ENCODE measurements at regions not wholly inside any gene's neighbourhood (a gene's known extent, or its start where the extent isn't known, plus 50 kb on each side); places are given as distances from the start of the nearest gene placed in this dataset.

- peak; percentile 28 for DNase-seq (ENCODE audit: low read depth)
Observed at GRCh38 chr2:6401301-6401700, 464.4 kb downstream of the CMPK2 start.

GRCh38 chr2:6408057-6408456 lies 457.6 kb downstream of the CMPK2 start:
- DNase-seq (ENCODE audit: low read depth): no peak

- DNase-seq (ENCODE audit: low read depth): no peak
Observed at GRCh38 chr2:6410313-6410712, 455.4 kb downstream of the CMPK2 start.

- no peak for DNase-seq (ENCODE audit: low read depth)
Observed at GRCh38 chr2:6412533-6413091, 453.1 kb downstream of the CMPK2 start.

GRCh38 chr2:6417050-6417449 lies 448.7 kb downstream of the CMPK2 start:
- DNase-seq (ENCODE audit: low read depth): no peak

- DNase-seq (ENCODE audit: low read depth): no peak
Observed at GRCh38 chr2:6418291-6418690, 447.4 kb downstream of the CMPK2 start.

- DNase-seq (ENCODE audit: low read depth): no peak
Observed at GRCh38 chr2:6421138-6421730, 444.5 kb downstream of the CMPK2 start.

- no peak for DNase-seq (ENCODE audit: low read depth)
Observed at GRCh38 chr2:6421888-6422287, 443.8 kb downstream of the CMPK2 start.

- no peak for DNase-seq (ENCODE audit: low read depth)
Observed at GRCh38 chr2:6423157-6423556, 442.6 kb downstream of the CMPK2 start.

- no peak for DNase-seq (ENCODE audit: low read depth)
Observed at GRCh38 chr2:6423944-6424343, 441.8 kb downstream of the CMPK2 start.

- no peak for DNase-seq (ENCODE audit: low read depth)
Observed at GRCh38 chr2:6425032-6425431, 440.7 kb downstream of the CMPK2 start.

- DNase-seq (ENCODE audit: low read depth): no peak
Observed at GRCh38 chr2:6429210-6429986, 436.3 kb downstream of the CMPK2 start.

GRCh38 chr2:6434438-6434837 lies 431.3 kb downstream of the CMPK2 start:
- no peak for DNase-seq (ENCODE audit: low read depth)

- DNase-seq (ENCODE audit: low read depth): no peak
Observed at GRCh38 chr2:6441800-6442199, 423.9 kb downstream of the CMPK2 start.

- DNase-seq (ENCODE audit: low read depth): no peak
Observed at GRCh38 chr2:6442252-6442985, 423.3 kb downstream of the CMPK2 start.

GRCh38 chr2:6443061-6443823 lies 422.5 kb downstream of the CMPK2 start:
- no peak for DNase-seq (ENCODE audit: low read depth)

- DNase-seq (ENCODE audit: low read depth): no peak
Observed at GRCh38 chr2:6444514-6444913, 421.2 kb downstream of the CMPK2 start.

GRCh38 chr2:6445156-6445555 lies 420.6 kb downstream of the CMPK2 start:
- DNase-seq (ENCODE audit: low read depth): no peak

- no peak for DNase-seq (ENCODE audit: low read depth)
Observed at GRCh38 chr2:6446938-6447608, 418.6 kb downstream of the CMPK2 start.

GRCh38 chr2:6448893-6449292 lies 416.8 kb downstream of the CMPK2 start:
- no peak for DNase-seq (ENCODE audit: low read depth)

GRCh38 chr2:6449343-6449742 lies 416.4 kb downstream of the CMPK2 start:
- no peak for DNase-seq (ENCODE audit: low read depth)
